ENCODE measurements at regions not wholly inside any gene's neighbourhood (a gene's known extent, or its start where the extent isn't known, plus 50 kb on each side); places are given as distances from the start of the nearest gene placed in this dataset.

GRCh38 chr2:65789923-65790675 lies 357.7 kb upstream of the SPRED2 start:
- Histone ChIP-seq H4K5ac (ENCODE audit: insufficient read length, low read depth, low read length) (no peak overlapping the region), H2BK120ac (replicated peaks; ENCODE audit: low read depth, low read length) (no peak overlapping the region), H3K18ac (ENCODE audit: extremely low read depth, low read length) (no peak overlapping the region), H3K9me3 (ENCODE audit: insufficient read depth in 2 of 2, low read depth in 1 of 2, low read length in 1 of 2) (no peaks in the 10 kb centered on the region), H3K14ac (ENCODE audit: insufficient read length) (no peak overlapping the region), H2BK12ac (ENCODE audit: low read depth, low read length) (no peak overlapping the region), H3K27ac (ENCODE audit: low read depth, low read length) (no peak overlapping the region), H2BK15ac (ENCODE audit: low read length) (peak overlapping the region; percentile 77; the same call in 1 of the 2 replicates), H3K23me2 (ENCODE audit: low read depth, low read length) (no peaks in the 10 kb centered on the region), H3K79me2 (ENCODE audit: control insufficient read depth in 1 of 2, insufficient read depth in 2 of 2, low read length in 2 of 2) (no peaks in the 10 kb centered on the region), H3K4me2 (ENCODE audit: insufficient read depth in 1 of 2, low read depth in 2 of 2, low read length in 2 of 2) (no peak overlapping the region), H2BK5ac (ENCODE audit: low read depth, low read length) (no peak overlapping the region), H2BK20ac (ENCODE audit: low read length) (no peak overlapping the region), H3K27me3 (replicated peaks in 1 of 4; ENCODE audit: control insufficient read depth in 3 of 4, extremely low read depth in 1 of 4, insufficient read depth in 3 of 4, low read length in 3 of 4) (no peaks in the 10 kb centered on the region; a peak in 1 of 7 replicates), H3K9ac (replicated peaks in 1 of 4; ENCODE audit: extremely low read depth in 1 of 4, low read depth in 3 of 4, low read length in 3 of 4) (no peak overlapping the region), H3K79me1 (ENCODE audit: low read depth, low read length) (no peaks in the 10 kb centered on the region), H3K4ac (replicated peaks; ENCODE audit: insufficient read length, low read depth, low read length) (no peak overlapping the region), H4K20me1 (replicated peaks in 1 of 2; ENCODE audit: control insufficient read depth in 1 of 2, insufficient read depth in 2 of 2, low read length in 2 of 2) (no peaks in the 10 kb centered on the region), H3K56ac (replicated peaks; ENCODE audit: insufficient read length, low read depth, low read length) (no peak overlapping the region), H4K91ac (replicated peaks; ENCODE audit: insufficient read length, low read length) (no peak overlapping the region), H3K4me1 (replicated peaks in 1 of 4; ENCODE audit: control insufficient read depth in 3 of 4, insufficient read depth in 4 of 4, low read length in 3 of 4) (peaks cover 0 to 2% (median 0%) of the 10 kb centered on the region in 4 experiments; a peak in 2 of 7 replicates), H3K36me3 (ENCODE audit: control insufficient read depth in 2 of 4, insufficient read depth in 4 of 4, low read length in 3 of 4) (no peaks in the 10 kb centered on the region), H4K8ac (ENCODE audit: extremely low read depth, insufficient read depth, low read length) (peak overlapping the region; percentile 35; the same call in 1 of the 2 replicates), H3K23ac (ENCODE audit: insufficient read length) (no peak overlapping the region), H2AK5ac (ENCODE audit: low read depth, low read length) (no peak overlapping the region), H2AFZ (ENCODE audit: low read length) (peak overlapping the region; percentile 77; the same call in 1 of the 2 replicates), H3K4me3 (ENCODE audit: extremely low read depth in 1 of 4, insufficient read depth in 2 of 4, low read depth in 3 of 4, low read length in 4 of 4) (no peak overlapping the region)
- 87% methylated on average over 30 of the region's 30 CpGs; no CpG with 5 or more reads in 1 of the 2 experiments for WGBS, 2 experiments (ENCODE audit: extremely low coverage in 1 of 2, insufficient coverage in 1 of 2, insufficient read length in 1 of 2, insufficient replicate concordance in 2 of 2, low coverage in 1 of 2, low lambda C conversion rate in 2 of 2, missing lambda C conversion rate in 1 of 2)
- FAIRE-seq (no peak), DNase-seq (ENCODE audit: low read depth in 1 of 2, low spot score in 2 of 2) (peak in 1 of 2 experiments; percentile 50)
- CTCF ChIA-PET (ENCODE audit: partially characterized antibody): interaction anchor here (0.7 to 1.5 kb wide), 3 partner anchors 18 to 691 kb away, joined by 3 to 5 read pairs (median 4); no protein-coding TSS in a partner anchor
- POLR2A ChIA-PET (ENCODE audit: partially characterized antibody): no interaction called here
- no peak for TF ChIP-seq GABPA (IDR thresholded peaks at IDR 0.05; ENCODE audit: borderline replicate concordance, insufficient read depth, low read length)
- TF ChIP-seq CREB1 (IDR thresholded peaks at IDR 0.05): no peak
- TF ChIP-seq RFX5 (IDR thresholded peaks at IDR 0.05; ENCODE audit: borderline replicate concordance, low read depth, low read length): no peak
- TF ChIP-seq HDAC6 (IDR thresholded peaks at IDR 0.05; ENCODE audit: low read depth, low read length): no peak
- no peak for TF ChIP-seq RNF2 (IDR thresholded peaks at IDR 0.05; ENCODE audit: borderline replicate concordance, low read depth, low read length, missing control alignments, poor library complexity, severe bottlenecking)
- TF ChIP-seq BRCA1 (IDR thresholded peaks at IDR 0.05; ENCODE audit: low read depth, low read length): no peak
- no peak for TF ChIP-seq MAFK (IDR thresholded peaks at IDR 0.05; ENCODE audit: low read depth, low read length)
- TF ChIP-seq YY1 (IDR thresholded peaks at IDR 0.05; ENCODE audit: low read depth, low read length): no peak
- TF ChIP-seq KDM4A (IDR thresholded peaks at IDR 0.05; ENCODE audit: low read depth, low read length, severe bottlenecking): no peak
- TF ChIP-seq EGR1 (IDR thresholded peaks at IDR 0.05; ENCODE audit: borderline replicate concordance, low read depth, low read length): no peak
- no peak for TF ChIP-seq CBX5 (IDR thresholded peaks at IDR 0.05; ENCODE audit: low read depth, low read length)
- no peak for TF ChIP-seq FOSL1 (IDR thresholded peaks at IDR 0.05; ENCODE audit: insufficient read depth, low read depth, low read length)
- no peak for TF ChIP-seq JUN (IDR thresholded peaks at IDR 0.05; ENCODE audit: low read depth, low read length)
